C4-2B (cell line): ENCODE measurements at regions not wholly inside any gene's neighbourhood (a gene's known extent, or its start where the extent isn't known, plus 50 kb on each side); places are given as distances from the start of the nearest gene placed in this dataset.

Experiments used
- H3K27ac ChIP-seq: fragments of 450-650 bp; 2 replicates; pipeline ENCODE4 v1.5.1; 2017
- CTCF ChIP-seq: fragments of 450-650 bp; conservative IDR thresholded peaks from 2 replicates; pipeline ENCODE4 v1.5.1; 2017; ENCODE audit warnings: mild to moderate bottlenecking
- ZFX ChIP-seq: fragments of 450-650 bp; IDR thresholded peaks from 2 replicates; pipeline ENCODE4 v1.6.1; 2017

GRCh38 chr15:70522323-70522966 is 240.9 kb downstream of the UACA start:
- H3K27ac ChIP-seq: no peak overlapping the region
- TF ChIP-seq CTCF: no peak

GRCh38 chr15:70521576-70522322 is 241.6 kb downstream of the UACA start:
- TF ChIP-seq ZFX (no peak), CTCF (no peak)

GRCh38 chr15:70519616-70520015 is 243.7 kb downstream of the UACA start:
- no peak overlapping the region for H3K27ac ChIP-seq
- no peak for TF ChIP-seq CTCF
- TF ChIP-seq ZFX: no peak

More at GRCh38 chr15:70521576-70522322, 241.6 kb downstream of the UACA start:
- no peak overlapping the region for H3K27ac ChIP-seq

- no peak overlapping the region for H3K27ac ChIP-seq
- no peak for TF ChIP-seq CTCF
- TF ChIP-seq ZFX: no peak
These were observed 244.4 kb downstream of the UACA start for GRCh38 chr15:70519004-70519365.

- TF ChIP-seq CTCF (no peak), ZFX (no peak)
- H3K27ac ChIP-seq: no peak overlapping the region
These were observed 245.0 kb downstream of the UACA start for GRCh38 chr15:70518201-70519003.

GRCh38 chr15:70517194-70517590 is 246.2 kb downstream of the UACA start:
- no peak for TF ChIP-seq CTCF
- no peak overlapping the region for H3K27ac ChIP-seq
